ENCODE measurements at regions not wholly inside any gene's neighbourhood (a gene's known extent, or its start where the extent isn't known, plus 50 kb on each side); places are given as distances from the start of the nearest gene placed in this dataset.

DNA sequence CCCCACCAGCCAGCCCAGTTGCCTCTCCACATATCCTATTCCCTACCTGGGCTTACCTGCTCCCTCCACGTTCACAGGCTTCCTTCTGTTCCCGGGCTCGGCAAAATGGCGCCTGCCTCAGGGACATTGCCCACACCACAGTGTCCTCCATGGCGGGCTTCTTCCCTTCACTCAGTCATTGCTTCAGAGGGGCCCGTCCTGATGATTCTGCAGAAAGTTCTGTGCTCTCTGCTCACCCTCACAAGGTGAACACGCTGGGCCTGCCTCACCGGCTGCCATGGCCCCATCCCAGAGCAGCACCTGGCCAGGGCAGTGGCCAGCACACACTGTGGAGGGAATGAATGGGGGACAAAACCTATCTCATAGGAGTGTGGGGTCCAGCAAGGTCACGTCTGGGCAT lies 313.0 kb downstream of the GADD45G start:
- no peaks in the 10 kb centered on the region for H3K79me2 ChIP-seq (ENCODE audit: insufficient read depth, low read length)
- H3K4me2 ChIP-seq (ENCODE audit: low read length) = no peak overlapping the region
- no peaks in the 10 kb centered on the region for H3K9me3 ChIP-seq (ENCODE audit: control insufficient read depth in 1 of 2, insufficient read depth in 1 of 2, low read depth in 1 of 2, low read length in 2 of 2)
- DNase-seq (ENCODE audit: low read depth, low spot score) = no peak
- H3K9ac ChIP-seq (ENCODE audit: low read length) = no peak overlapping the region
- H4K20me1 ChIP-seq (ENCODE audit: insufficient read depth) = no peaks in the 10 kb centered on the region
- intact Hi-C loops (cut with micrococcal nuclease) = no loop called here
- H2AFZ ChIP-seq (ENCODE audit: low read depth, low read length, poor library complexity, severe bottlenecking) = no peak overlapping the region
- no TSS peak for BruUV-seq (replicated peaks)
- H3K4me3 ChIP-seq (replicated peaks in 1 of 2; ENCODE audit: low read depth in 1 of 2, low read length in 2 of 2) = no peak overlapping the region
- TF ChIP-seq CBX3 (IDR thresholded peaks at IDR 0.05; ENCODE audit: low read depth) (no peak), RAD21 (IDR thresholded peaks at IDR 0.05; ENCODE audit: low read depth) (no peak), CEBPB (IDR thresholded peaks at IDR 0.05; ENCODE audit: low read depth) (no peak), TCF7L2 (IDR thresholded peaks at IDR 0.05; ENCODE audit: borderline replicate concordance, extremely low read depth, insufficient read depth, insufficient read length) (no peak), SRF (IDR thresholded peaks at IDR 0.05; ENCODE audit: low read depth) (no peak), POLR2A (IDR thresholded peaks at IDR 0.05; ENCODE audit: borderline replicate concordance, extremely low read depth, insufficient read depth, insufficient read length) (no peak)
- TF ChIP-seq, protein P1, sequence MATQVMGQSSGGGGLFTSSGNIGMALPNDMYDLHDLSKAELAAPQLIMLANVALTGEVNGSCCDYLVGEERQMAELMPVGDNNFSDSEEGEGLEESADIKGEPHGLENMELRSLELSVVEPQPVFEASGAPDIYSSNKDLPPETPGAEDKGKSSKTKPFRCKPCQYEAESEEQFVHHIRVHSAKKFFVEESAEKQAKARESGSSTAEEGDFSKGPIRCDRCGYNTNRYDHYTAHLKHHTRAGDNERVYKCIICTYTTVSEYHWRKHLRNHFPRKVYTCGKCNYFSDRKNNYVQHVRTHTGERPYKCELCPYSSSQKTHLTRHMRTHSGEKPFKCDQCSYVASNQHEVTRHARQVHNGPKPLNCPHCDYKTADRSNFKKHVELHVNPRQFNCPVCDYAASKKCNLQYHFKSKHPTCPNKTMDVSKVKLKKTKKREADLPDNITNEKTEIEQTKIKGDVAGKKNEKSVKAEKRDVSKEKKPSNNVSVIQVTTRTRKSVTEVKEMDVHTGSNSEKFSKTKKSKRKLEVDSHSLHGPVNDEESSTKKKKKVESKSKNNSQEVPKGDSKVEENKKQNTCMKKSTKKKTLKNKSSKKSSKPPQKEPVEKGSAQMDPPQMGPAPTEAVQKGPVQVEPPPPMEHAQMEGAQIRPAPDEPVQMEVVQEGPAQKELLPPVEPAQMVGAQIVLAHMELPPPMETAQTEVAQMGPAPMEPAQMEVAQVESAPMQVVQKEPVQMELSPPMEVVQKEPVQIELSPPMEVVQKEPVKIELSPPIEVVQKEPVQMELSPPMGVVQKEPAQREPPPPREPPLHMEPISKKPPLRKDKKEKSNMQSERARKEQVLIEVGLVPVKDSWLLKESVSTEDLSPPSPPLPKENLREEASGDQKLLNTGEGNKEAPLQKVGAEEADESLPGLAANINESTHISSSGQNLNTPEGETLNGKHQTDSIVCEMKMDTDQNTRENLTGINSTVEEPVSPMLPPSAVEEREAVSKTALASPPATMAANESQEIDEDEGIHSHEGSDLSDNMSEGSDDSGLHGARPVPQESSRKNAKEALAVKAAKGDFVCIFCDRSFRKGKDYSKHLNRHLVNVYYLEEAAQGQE (IDR thresholded peaks at IDR 0.05; ENCODE audit: low read depth) = no peak
- TF ChIP-seq, protein P2, sequence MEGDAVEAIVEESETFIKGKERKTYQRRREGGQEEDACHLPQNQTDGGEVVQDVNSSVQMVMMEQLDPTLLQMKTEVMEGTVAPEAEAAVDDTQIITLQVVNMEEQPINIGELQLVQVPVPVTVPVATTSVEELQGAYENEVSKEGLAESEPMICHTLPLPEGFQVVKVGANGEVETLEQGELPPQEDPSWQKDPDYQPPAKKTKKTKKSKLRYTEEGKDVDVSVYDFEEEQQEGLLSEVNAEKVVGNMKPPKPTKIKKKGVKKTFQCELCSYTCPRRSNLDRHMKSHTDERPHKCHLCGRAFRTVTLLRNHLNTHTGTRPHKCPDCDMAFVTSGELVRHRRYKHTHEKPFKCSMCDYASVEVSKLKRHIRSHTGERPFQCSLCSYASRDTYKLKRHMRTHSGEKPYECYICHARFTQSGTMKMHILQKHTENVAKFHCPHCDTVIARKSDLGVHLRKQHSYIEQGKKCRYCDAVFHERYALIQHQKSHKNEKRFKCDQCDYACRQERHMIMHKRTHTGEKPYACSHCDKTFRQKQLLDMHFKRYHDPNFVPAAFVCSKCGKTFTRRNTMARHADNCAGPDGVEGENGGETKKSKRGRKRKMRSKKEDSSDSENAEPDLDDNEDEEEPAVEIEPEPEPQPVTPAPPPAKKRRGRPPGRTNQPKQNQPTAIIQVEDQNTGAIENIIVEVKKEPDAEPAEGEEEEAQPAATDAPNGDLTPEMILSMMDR (IDR thresholded peaks at IDR 0.05 in 2 of 3, conservative IDR thresholded peaks at IDR 0.05 in 1 of 3; ENCODE audit: borderline replicate concordance in 1 of 3, insufficient read depth in 1 of 3, low read depth in 2 of 3, low read length in 2 of 3) = no peak
- TF ChIP-seq, protein P3, sequence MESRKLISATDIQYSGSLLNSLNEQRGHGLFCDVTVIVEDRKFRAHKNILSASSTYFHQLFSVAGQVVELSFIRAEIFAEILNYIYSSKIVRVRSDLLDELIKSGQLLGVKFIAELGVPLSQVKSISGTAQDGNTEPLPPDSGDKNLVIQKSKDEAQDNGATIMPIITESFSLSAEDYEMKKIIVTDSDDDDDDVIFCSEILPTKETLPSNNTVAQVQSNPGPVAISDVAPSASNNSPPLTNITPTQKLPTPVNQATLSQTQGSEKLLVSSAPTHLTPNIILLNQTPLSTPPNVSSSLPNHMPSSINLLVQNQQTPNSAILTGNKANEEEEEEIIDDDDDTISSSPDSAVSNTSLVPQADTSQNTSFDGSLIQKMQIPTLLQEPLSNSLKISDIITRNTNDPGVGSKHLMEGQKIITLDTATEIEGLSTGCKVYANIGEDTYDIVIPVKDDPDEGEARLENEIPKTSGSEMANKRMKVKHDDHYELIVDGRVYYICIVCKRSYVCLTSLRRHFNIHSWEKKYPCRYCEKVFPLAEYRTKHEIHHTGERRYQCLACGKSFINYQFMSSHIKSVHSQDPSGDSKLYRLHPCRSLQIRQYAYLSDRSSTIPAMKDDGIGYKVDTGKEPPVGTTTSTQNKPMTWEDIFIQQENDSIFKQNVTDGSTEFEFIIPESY (IDR thresholded peaks at IDR 0.05; ENCODE audit: extremely low read depth, insufficient replicate concordance, low read length) = no peak
- ChIA-PET POLR2A (no interaction called here), RAD21 (ENCODE audit: low non-redundant PET in 1 of 2, low total read pairs in 2 of 2, uncharacterized antibody in 2 of 2, unreplicated experiment in 2 of 2) (no interaction called here), CTCF (interaction anchor here (2.1 to 3.2 kb wide), 2 partner anchors 12 to 315 kb away, joined by 5 to 13 read pairs; no protein-coding TSS in a partner anchor)
- H3K27me3 ChIP-seq (ENCODE audit: insufficient read depth, low read length) = peaks cover 11% of the 10 kb centered on the region
- no peak for ATAC-seq
- H3K36me3 ChIP-seq (ENCODE audit: control insufficient read depth in 1 of 2, insufficient read depth in 2 of 2, low read length in 2 of 2) = no peaks in the 10 kb centered on the region
- H3K4me1 ChIP-seq (ENCODE audit: control insufficient read depth in 1 of 2, insufficient read depth in 2 of 2, low read length in 2 of 2) = no peaks in the 10 kb centered on the region
- no peaks in the 10 kb centered on the region for H3K9me2 ChIP-seq (ENCODE audit: insufficient read depth)
- H3K27ac ChIP-seq (ENCODE audit: low read depth, low read length) = no peak overlapping the region
